SK-N-MC (cell line): ENCODE measurements at regions not wholly inside any gene's neighbourhood (a gene's known extent, or its start where the extent isn't known, plus 50 kb on each side); places are given as distances from the start of the nearest gene placed in this dataset.

ENCODE experiments used
- DNase-seq: peaks from one replicate; pipeline ENCODE4 v3.0.0-alpha.2; 2011; ENCODE audit warnings: low read depth, low spot score
- H3K27ac ChIP-seq: fragments of 200-600 bp; sonication (generic); 2 replicates; pipeline ENCODE4 v1.5.1; 2016; ENCODE audit warnings: mixed run types
- H3K36me3 ChIP-seq: fragments of 200-600 bp; sonication (generic); 2 replicates; pipeline ENCODE4 v1.6.1; 2017; ENCODE audit warnings: antibody characterized with exemption, low read length, mixed read lengths; ENCODE audit not compliant: insufficient read depth
- H3K4me3 ChIP-seq: fragments of 200-600 bp; sonication (generic); 2 replicates; pipeline ENCODE4 v1.5.1; 2016
- H3K9ac ChIP-seq: fragments of 200-600 bp; sonication (generic); 2 replicates; pipeline ENCODE4 v1.8.0; 2017; ENCODE audit warnings: mixed run types, mixed read lengths; ENCODE audit not compliant: insufficient read length
- H3K9me3 ChIP-seq: fragments of 200-600 bp; sonication (generic); 2 replicates; pipeline ENCODE4 v1.6.1; 2017; ENCODE audit warnings: low read depth, mild to moderate bottlenecking, antibody characterized with exemption, low read length, moderate library complexity, mixed read lengths
- EZH2 ChIP-seq: fragments of 200-600 bp; sonication (generic); IDR thresholded peaks from one replicate; pipeline ENCODE4 v1.6.1; 2017; ENCODE audit warnings: antibody characterized with exemption
- FOXP2 ChIP-seq: optimal IDR thresholded peaks from 2 replicates; pipeline ENCODE3; 2011; ENCODE audit warnings: mild to moderate bottlenecking, moderate library complexity; ENCODE audit not compliant: insufficient read depth; ENCODE audit errors: extremely low read length, control extremely low read depth
- POLR2AphosphoS5 ChIP-seq: IDR thresholded peaks from 2 replicates; pipeline ENCODE4 v1.6.1; 2012; ENCODE audit warnings: mild to moderate bottlenecking, low read depth, low read length, borderline replicate concordance

DNA sequence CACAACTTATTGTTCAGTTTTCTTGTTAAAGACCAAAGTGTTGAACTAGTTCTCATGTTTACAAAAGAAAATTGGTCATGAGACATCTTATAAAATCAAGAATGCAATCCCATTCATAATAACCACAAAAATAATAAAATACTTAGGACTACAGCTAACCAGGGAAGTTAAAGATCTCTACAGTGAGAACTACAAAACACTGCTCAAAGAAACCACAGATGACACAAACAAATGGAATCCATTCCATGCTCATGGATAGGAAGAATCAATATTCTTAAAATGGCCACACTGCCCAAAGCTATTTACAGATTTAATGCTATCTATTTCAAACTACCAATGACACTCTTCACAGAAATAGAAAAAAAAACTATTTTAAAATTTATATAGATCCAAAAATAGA, 1354.8 kb upstream of the CDH2 start:
- Histone ChIP-seq H3K4me3 (no peak overlapping the region), H3K9ac (no peak overlapping the region), H3K9me3 (no peaks in the 10 kb centered on the region), H3K27ac (no peak overlapping the region), H3K36me3 (no peaks in the 10 kb centered on the region)
- TF ChIP-seq EZH2 (no peak), POLR2AphosphoS5 (no peak), FOXP2 (no peak)
- DNase-seq: no peak

DNA sequence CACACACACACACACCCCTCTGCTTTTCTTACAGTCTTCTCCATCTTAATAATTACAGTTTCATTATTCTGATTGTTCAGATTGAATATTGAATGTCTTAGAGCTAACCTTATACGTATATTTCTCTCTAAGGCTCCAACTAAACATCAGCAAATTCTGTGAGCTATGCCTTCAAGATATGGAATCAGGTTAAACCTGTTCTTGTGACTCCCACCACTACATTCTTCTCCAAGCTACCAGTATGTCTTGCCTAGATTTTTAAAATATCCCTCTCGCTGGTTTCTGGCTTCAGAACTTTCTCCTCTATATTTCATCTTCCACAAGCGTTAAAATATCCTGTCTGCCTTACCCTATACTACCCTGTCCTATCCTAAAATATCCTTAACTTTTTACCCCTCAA, 1346.4 kb upstream of the CDH2 start:
- Histone ChIP-seq H3K4me3 (no peak overlapping the region), H3K9ac (no peak overlapping the region), H3K36me3 (no peaks in the 10 kb centered on the region), H3K27ac (no peak overlapping the region), H3K9me3 (no peaks in the 10 kb centered on the region)
- DNase-seq: no peak
- TF ChIP-seq FOXP2 (no peak), POLR2AphosphoS5 (no peak), EZH2 (no peak)

DNA sequence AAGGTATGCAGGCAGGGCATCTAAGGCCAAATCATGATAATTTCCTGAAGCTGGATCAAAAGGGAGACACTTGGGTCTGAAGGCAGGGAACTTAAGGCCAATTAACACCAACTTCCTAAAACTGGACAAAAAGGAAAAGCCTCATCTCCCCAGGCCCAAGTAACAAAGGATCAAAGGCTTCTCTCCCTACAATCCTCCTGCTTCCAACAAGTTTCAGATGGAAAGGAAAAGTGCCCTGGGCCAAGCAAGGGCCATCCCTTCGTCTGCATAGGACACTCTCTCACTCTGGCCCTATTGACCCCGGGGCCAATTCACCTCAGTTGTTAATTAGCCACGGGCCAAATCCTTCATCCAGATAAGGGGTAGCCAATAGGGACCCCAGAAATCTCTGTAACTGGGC, 1335.8 kb upstream of the CDH2 start:
- Histone ChIP-seq H3K9me3 (no peaks in the 10 kb centered on the region), H3K27ac (no peak overlapping the region), H3K36me3 (no peaks in the 10 kb centered on the region), H3K4me3 (no peak overlapping the region), H3K9ac (no peak overlapping the region)
- no peak for DNase-seq
- no peak for TF ChIP-seq EZH2
- TF ChIP-seq FOXP2: no peak
- TF ChIP-seq POLR2AphosphoS5: no peak

DNA sequence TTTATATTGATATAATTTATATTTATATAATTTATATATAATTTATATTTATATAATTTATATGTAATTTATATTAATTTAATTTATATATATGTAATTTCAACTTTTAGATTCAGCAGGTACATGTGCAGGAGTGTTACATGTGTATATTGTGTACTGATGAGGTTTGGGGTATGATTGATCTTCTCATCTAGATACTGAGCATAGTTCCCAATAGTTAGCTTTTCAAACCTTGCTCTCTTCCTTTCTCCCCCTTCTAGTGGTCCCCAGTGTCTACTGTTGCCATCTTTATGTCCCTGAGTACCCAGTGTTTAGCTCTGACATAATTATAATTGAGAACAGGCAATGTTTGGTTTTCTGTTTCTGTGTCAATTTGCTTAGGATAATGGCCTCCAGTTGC, 1335.3 kb upstream of the CDH2 start:
- DNase-seq: no peak
- Histone ChIP-seq H3K4me3 (no peak overlapping the region), H3K36me3 (no peaks in the 10 kb centered on the region), H3K9me3 (no peaks in the 10 kb centered on the region), H3K27ac (no peak overlapping the region), H3K9ac (no peak overlapping the region)
- TF ChIP-seq EZH2: no peak
- TF ChIP-seq POLR2AphosphoS5: no peak
- TF ChIP-seq FOXP2: no peak

DNA sequence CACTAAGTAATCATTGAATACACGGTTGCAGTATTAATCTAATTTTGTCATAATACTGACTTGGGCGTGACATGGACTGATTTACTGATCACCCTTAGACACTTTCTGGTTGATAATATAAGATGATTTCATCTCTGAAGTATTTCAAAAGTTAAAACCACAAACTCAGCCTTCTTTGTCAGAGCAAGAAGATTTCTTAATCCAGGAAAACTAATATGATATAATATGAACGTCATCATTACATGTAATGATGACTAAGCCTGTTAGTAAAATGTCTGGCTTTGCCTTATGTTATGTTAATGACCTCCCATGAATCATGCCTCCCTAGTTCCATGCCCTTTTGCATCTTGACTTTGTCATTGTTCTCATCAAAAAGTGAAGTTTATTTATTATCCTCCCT, 1325.0 kb upstream of the CDH2 start:
- DNase-seq: no peak
- no peaks in the 10 kb centered on the region for H3K9me3 ChIP-seq
- no peak overlapping the region for H3K27ac ChIP-seq
- no peak overlapping the region for H3K9ac ChIP-seq
- no peak for TF ChIP-seq EZH2
- TF ChIP-seq POLR2AphosphoS5: no peak
- TF ChIP-seq FOXP2: no peak
- H3K36me3 ChIP-seq: no peaks in the 10 kb centered on the region
- H3K4me3 ChIP-seq: no peak overlapping the region

DNA sequence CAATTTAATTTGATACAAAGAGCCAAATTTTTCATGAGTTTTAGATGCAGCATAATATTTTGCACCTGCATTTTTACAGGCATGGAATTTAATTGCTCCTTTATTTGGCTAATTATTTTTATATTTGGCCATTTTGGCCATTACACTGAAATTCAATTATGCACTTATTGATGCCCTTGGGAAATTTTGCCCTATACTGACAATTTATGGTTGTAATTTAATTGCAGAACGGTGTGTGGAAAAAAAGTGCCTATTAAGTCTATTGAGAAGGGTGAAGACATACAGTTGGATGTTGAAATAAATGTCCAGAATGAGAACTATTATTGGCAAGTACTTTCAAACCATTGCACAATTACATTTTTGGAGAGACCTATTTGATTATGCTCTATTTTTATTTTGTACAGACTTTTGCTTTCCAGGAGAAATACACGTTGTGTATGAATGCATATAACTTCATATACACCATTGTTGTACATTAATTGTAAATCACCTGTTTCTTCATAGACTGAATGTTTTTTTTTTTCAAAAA, 1319.3 kb upstream of the CDH2 start:
- no peaks in the 10 kb centered on the region for H3K9me3 ChIP-seq
- H3K4me3 ChIP-seq: no peak overlapping the region
- no peaks in the 10 kb centered on the region for H3K36me3 ChIP-seq
- no peak overlapping the region for H3K27ac ChIP-seq
- no peak overlapping the region for H3K9ac ChIP-seq
- no peak for DNase-seq
- no peak for TF ChIP-seq POLR2AphosphoS5
- TF ChIP-seq FOXP2: no peak
- TF ChIP-seq EZH2: no peak

DNA sequence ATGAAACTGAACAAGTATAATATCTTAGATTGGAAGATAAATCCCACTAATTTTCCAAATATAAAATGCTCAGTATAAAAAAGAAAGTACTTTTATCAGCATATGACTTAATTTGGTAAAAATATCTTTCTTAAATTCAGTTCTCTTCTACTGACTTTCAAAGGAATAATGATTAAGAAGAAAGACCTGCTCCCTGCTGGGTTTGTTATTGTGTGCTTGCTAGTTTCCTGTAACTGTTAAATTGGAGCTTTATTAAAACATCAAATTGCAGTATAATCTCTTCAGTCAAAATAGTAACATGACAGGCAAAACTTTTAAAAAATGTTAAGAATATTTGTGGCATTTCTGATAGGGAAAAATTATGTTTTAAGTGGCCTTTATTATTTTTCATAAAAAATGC, 1317.4 kb upstream of the CDH2 start:
- DNase-seq: no peak
- Histone ChIP-seq H3K27ac (no peak overlapping the region), H3K36me3 (no peaks in the 10 kb centered on the region), H3K4me3 (no peak overlapping the region), H3K9ac (no peak overlapping the region), H3K9me3 (no peaks in the 10 kb centered on the region)
- TF ChIP-seq POLR2AphosphoS5 (no peak), FOXP2 (no peak), EZH2 (no peak)

DNA sequence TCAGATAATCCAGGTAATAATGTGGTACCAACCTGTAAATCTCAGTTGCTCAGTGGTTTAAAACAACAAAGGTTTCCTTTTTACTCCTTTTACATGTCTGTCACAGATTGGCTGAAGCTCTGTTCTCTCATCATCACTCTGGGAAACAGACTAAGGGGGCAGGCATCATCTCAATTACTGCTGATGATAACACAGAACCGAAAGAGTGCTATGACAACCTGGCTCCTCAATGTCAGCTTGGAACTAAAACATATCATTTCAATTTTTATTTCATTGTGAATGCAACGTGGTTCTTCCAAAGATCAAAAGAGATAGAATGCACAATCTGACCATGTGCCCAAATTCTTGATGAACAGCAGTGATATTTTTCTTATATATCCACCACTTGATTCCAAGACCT, 1315.0 kb upstream of the CDH2 start:
- no peak for DNase-seq

DNA sequence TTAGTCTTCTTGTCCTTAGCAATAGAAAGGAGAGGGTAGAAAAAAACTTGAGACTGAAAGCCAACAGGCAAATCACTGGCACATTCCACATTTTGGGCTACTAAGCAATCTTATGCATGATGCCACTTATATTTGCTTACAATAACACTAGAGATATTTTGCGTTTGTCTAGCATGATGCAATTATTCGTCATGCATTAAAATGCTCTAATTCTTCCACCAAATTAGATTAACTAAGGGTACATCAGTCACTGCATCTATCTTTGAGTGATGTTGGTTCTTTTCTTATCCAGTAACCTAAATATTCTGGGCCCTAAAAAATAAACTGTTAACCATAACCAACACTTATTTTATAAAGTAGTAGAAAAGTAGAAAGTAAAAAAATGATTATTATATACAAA, 1311.7 kb upstream of the CDH2 start:
- H3K36me3 ChIP-seq: no peaks in the 10 kb centered on the region
- TF ChIP-seq POLR2AphosphoS5: no peak
- TF ChIP-seq EZH2: no peak
- TF ChIP-seq FOXP2: no peak
- no peak overlapping the region for H3K4me3 ChIP-seq
- H3K9ac ChIP-seq: no peak overlapping the region
- H3K27ac ChIP-seq: no peak overlapping the region
- no peak for DNase-seq
- H3K9me3 ChIP-seq: no peaks in the 10 kb centered on the region

More for the DNA sequence above, 1315.0 kb upstream of the CDH2 start:
- H3K27ac ChIP-seq: no peak overlapping the region
- H3K4me3 ChIP-seq: no peak overlapping the region
- H3K9me3 ChIP-seq: no peaks in the 10 kb centered on the region
- H3K36me3 ChIP-seq: no peaks in the 10 kb centered on the region
- TF ChIP-seq FOXP2: no peak
- no peak overlapping the region for H3K9ac ChIP-seq

DNA sequence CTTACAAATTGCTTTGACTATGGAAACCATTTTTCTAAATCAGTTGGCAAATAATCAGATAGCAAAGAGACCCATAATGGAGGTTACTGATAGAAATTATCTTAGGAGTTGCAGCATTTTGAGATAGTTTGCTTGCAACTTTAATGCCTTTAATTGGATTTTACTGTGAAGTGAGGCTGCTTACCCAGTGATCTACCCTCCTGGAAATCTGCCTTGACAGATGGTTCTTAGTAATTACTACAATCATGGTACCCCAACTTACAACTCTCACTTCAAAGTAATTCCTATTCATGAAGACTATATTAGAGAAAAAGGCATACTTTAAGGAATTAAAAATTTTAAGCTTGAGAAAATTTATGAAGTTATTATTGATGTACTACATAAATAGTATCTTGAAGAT, 1288.6 kb upstream of the CDH2 start:
- Histone ChIP-seq H3K4me3 (no peak overlapping the region), H3K36me3 (no peaks in the 10 kb centered on the region), H3K9ac (no peak overlapping the region), H3K9me3 (no peaks in the 10 kb centered on the region), H3K27ac (no peak overlapping the region)
- TF ChIP-seq EZH2 (no peak), POLR2AphosphoS5 (no peak), FOXP2 (no peak)
- no peak for DNase-seq
